HG03097 (cell line): ENCODE measurements at regions not wholly inside any gene's neighbourhood (a gene's known extent, or its start where the extent isn't known, plus 50 kb on each side); places are given as distances from the start of the nearest gene placed in this dataset.

Source experiments
- ATAC-seq: cut with Tn5 transposase; IDR thresholded peaks from one replicate; pipeline ENCODE4 v1.9.1; 2021; ENCODE audit not compliant: unreplicated experiment, low FRiP score

DNA sequence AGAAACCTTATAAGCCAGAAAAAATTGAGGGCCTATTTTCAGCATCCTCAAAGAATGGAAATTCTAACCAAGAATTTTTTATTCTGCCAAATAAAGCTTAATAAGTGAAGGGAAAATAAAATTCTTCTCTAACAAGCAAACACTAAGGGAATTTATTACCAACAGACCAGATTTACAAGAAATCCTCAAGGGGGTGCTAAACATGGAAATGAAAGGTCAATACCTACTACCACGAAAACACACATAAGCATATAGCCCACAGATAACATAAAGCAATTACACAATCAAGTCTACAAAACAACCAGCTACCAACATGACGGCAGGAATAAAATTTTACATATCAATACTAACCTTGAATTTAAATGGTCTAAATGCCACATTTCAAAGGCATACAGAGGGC lies 883.5 kb downstream of the SI start:
- no peak for ATAC-seq

DNA sequence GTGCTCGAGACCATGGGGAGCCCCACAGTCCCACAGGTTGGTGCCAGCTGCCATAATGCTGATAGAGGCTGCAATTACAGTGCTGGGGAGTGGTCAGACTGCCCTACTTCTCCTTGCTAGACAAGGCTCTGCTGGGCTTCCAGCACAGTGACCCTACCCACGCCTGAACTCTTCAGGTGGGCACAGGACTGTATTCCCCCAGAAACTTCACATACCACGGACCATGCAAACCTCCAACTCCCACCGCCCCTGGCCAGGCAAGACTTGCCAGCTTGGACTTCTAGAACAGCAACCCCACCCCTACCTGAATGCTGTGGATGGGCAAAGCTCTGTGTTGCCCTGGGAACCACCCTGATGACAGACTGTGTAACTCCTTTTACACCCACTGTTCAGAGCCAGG lies 885.3 kb downstream of the SI start:
- ATAC-seq, result no peak

DNA sequence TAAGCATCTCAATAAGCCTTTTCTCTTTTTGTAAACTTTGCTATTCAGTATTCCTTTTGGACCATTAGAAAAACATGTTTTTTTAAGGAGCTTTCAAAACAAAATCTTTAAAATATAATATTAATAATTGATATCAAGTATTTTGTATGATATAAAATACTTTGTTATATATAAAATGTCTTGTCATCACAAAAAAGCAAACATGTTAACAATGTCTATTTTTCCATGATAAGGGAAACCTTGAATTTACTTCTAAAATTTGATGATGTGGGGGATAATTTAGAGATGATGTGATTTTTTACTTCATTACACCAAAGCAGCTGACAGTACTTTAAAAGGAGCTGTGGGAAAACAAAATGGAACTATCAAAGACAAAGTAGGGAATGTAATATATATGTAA lies 887.7 kb downstream of the SI start:
- ATAC-seq, result no peak

DNA sequence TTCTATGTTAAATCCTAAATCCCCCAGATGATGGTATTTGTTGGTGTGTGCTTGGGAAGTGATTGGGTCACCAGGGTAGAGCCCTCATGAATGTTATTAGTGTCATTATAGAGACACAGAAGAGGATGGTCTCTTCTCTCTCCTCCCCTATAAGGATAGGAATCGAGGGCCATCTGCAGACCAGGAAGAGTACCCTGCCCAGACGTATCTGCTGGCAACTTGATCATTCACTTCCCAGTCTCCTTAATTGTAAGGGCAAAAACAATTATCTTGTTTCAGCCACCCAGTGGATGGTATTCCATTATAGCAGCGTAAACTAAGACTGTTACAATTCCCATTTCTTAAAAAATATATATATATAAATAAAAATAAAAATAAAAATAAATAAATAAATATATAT lies 892.2 kb downstream of the SI start:
- ATAC-seq, result no peak

DNA sequence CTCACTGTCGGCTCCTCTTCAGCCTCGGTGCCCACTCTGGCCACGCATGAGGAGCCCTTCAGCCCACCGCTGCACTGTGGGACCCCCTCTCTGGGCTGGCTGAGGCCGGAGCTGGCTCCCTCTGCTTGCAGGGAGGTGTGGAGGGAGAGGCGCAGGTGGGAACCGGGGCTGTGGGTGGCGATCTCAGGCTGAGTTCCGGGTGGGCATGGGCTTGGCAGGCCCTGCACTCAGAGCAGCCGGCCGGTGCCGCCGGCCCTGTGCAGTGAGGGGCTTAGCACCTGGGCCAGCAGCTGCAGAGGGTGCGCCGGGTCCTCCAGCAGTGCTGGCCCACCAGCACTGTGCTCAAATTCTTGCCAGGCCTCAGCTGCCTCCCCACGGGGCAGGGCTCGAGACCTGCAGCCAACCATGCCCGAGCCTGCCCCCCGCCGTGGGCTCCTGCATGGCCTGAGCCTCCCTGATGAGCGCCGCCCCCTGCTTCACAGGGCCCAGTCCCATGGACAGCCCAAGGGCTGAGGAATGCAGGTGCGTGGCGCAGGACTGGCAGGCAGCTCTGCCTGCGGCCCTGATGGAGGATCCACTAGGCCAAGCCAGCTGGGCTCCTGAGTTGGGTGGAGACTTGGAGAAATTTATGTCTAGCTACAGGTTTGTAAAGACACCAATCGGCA lies 899.1 kb downstream of the SI start:
- no peak for ATAC-seq

DNA sequence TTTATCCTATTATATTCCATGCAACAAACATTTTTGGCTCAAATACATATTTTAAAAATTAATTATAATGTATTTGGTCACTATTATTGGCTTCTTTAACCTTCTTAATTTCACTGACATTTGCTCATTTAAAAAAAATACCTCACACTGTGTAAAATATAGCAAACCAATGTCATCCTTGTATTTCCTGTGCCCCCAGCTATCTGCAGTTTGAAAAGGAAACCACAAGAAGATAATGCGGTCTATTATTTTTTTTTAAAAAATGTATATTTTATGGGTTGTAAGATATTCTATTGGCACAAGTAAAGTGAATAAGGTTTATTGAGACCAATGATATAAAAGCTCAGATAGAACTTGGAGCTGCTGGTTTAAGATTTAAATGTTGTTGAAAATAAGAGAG lies 904.2 kb downstream of the SI start:
- no peak for ATAC-seq

DNA sequence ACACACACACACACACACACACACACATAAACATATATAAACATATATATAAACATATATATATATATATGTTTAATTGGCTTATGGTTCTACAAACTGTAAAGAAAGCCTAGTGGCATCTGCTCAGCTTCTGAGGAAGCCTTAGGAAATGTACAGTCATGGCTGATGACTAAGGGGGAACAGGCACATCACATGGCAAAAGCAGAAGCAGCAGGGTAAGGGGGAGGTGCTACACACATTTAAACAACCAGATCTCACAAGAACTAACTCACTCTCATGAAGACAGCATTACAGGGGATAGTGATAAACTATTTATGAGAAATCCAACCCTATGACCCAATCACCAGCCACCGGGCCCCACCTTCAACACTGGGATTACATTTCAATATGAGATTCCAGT lies 922.9 kb downstream of the SI start:
- ATAC-seq, result no peak

DNA sequence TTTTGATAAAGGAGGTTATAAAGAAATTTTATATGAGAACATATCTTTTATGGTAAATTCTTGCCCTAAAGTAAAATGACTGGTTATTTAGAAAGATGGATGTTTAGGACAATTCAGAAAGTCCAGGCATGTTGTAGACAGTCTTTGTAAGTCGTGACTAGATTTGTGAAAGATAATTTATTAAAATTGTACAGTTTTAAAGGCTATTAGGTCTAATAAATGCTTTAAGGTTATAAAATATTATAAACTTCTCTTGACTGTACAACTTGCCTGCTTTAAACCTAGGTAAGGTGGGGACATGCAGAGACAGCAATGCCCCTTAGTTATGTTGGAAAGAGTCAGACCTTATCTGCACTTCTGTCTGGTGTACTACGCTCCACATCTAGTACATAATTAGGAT lies 933.5 kb downstream of the SI start:
- no peak for ATAC-seq

DNA sequence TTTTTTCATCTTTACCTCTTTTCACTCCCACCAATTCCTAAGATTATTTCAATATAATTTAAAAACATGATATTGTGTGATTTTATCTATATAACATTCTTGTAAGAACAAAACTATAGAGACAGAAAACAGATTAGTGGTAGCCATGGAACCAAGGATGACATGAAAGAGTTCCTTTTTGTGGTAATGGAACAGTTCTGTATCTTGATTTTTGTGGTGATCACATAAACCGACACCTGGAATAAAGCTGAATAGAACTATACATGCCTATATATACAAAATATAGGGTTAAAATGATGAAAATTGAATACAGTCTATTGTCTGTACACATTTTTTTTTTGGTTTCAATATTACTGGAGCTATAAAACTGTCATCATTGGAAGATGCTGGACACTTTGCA lies 945.4 kb downstream of the SI start:
- no peak for ATAC-seq

DNA sequence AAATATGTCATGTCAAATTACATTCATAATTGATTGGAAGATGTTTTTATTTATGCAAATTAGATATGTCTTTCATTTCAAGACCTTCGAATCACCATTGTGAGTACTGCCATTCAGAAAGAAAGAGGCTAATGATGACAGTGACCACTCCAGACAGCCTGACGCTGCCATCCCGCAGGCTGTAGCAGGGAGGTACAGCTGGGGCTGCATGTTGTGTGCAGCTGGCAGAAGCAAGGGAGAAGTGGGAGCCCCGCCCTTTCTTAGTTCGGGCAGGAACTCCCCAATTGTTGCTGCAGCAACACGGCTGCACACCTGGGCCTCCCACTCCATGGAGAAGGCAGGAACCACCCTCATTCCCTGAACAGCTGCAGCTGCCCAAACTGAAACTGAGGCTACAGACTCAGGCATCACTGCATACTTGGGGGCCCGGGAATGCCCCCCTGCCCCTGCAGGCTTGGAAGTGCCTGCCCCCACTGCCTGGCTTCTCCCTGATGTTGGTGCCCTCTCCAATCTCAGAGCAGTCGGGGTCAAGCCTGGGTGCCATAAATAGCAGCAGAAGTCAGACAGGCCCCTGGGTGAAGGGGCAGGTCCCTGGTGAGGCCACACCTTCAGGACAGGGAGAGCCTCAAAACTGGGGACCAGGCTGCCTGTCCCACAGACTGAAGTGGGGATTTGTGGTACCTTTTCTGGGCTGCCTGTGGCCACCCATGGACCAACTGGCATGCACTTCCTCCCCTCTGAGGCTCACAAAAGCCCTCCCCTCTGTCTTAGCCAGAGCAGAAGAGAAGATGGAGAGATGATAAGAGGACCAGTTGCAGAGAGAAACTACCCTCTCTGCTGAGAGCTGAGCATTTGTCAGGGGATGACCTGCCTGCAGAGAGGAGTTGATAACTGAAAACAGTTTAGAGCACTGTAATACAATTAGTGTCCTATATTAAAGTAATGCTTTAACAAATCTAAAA lies 964.6 kb downstream of the SI start:
- ATAC-seq, result no peak

DNA sequence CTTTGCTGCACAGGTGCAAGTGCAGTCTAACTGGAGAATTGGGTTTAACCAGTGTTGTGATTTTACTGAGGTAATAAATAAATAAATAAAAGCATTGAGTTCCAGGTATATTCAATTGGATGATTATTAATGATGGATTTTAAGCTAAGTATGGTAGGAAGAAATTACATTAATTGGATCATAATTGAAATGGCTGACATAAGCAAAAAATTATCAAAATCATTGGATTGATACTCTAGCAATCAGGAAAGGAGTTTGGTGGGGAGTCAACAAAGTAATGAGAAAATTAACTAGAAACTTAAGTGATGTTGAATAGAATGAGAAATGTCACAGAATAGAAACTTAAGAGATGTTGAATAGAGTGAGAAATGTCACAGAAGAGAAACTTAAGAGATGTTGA lies 981.9 kb downstream of the SI start:
- no peak for ATAC-seq

DNA sequence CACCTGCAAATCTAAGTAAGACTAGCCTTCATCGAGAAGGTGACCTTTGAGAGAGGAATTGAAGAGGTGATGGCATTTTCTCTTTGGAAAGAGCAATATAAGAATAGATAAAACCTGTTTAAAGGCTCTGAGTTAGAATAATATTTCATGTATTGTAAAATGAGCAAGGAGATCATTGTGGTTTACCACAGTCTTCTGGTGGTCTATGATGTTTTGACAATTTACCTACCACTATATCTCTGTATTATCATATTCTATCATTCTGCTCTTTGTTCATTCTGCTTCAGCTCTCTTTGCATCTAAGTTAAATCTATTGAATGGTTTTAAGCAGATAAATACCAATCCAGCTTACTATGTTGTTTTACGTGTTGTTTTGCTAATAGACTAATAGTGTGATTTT lies 982.3 kb downstream of the SI start:
- no peak for ATAC-seq

DNA sequence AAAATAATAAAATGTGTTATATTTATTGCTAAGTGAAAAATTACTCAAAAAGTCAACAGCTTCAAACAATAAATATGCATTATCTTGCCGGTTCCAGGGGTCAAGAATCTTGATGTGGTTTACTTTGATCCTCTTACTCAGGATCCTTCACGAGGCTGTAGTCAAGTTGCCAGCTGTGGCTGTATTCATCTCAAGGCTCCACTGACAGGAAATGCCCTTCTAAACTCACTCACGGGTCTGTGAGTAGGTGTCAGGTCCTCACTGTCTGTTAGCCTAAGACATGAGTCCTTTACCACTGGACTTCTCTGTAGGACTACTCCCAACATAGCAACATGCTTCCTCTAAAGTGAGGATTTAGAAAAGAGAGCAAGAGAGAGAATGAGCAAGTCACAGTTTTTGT lies 983.0 kb downstream of the SI start:
- no peak for ATAC-seq

DNA sequence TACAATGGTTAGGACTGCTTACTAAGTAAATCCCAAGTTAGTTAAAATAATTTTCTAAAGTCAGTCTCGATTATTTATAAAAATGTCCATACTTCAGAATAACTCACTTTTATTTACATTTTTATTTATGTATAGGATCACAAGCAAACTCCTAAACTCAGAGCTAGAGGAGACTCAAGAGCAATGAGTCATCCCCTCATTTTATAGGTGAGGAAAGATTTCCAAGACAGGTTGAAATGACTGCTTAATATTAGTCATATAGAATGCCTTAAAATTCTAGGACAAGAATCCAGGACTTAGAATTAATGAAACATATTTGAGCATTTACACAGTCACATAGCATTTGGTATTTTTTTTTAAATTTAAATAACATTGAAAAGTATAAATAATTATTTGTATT lies 983.8 kb downstream of the SI start:
- no peak for ATAC-seq

DNA sequence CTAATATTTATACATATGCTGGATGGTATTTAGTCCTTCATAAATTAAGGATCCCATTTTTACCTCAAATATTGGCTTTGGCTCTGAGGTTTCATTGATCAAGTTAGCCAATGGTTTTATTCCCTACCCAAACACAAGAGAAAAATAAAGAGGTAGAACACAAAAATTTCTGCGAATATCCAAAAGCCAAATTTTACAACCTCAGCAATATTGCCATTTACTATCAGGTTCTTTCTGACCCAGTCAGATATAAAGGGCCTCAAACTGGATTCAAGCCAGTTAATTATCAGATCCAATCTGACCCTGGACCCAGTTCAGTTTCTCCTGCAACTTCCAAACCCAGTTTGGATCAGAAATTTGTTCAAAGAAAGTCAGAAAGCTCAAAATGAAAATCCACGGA lies 998.1 kb downstream of the SI start:
- ATAC-seq, result no peak

DNA sequence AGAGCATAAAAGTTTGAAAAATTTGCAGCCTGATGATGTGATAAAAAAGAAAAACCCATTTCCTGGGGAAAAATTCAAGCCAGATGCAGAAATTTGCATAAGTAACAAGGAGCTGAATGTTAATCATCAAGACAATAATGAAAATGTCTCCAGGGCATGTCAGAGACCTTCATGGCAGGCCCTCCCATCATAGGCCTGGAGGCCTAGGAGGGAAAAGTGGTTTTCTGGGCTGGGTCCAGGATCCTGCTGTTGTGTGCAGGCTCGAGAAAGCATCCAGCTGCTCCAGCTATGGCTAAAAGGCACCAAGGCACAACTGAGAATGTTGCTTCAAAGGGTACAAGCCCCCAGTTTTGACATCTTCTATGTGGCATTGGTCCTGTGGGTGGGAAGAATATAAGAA lies 1014.0 kb downstream of the SI start:
- no peak for ATAC-seq

DNA sequence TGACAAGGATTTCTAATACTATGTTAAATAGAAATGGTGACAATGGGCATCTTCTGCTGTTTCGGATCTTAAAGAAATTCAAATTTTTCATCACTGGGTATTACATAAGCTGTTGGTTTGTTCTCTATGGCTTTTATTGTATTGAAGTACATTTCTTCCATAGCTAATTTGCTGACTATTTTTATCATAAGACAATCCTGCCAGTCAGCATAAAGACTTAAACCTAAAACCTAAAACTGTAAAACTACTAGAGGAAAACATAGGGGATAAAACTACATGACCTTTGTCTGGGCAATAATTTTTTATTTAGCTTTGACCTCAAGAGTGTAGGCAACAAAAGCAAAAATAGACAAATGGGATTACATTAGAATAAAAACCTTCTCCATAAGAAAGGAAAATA lies 1017.4 kb downstream of the SI start:
- no peak for ATAC-seq

DNA sequence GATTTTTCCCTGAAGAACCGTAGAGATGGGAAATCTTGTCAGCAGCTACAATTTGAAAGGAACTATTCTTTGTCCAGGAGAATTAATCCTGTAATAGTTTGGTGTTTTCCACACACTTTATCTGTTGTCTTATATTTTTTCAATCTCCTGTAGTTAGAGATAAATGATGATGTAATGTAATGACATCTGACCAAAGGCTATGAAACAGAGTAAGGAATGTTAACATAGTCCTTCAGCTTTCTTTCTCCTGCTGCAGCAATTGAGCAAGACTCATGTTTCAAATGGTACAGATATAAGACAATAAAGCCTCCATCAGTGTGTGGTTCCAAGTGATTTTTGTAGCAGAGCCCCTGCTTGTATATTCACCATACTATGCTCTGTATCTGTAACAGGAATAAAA lies 1028.4 kb downstream of the SI start:
- no peak for ATAC-seq

DNA sequence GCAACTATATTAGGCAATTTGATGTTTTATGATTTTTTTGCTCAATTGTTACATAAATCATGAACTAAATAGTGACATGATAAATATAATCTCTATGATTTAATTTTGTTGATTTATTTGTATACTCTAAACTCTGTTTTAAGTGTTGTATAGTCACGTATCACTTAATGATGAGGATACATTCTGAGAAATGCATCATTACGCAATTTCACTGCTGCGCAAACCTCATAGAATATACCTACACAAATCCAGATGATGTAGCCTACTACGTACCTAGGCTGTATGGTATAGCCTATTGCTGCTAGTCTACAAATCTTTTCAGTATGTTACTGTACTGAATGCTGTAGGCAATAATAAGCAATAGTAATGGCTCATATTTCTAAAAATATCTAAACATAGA lies 1029.8 kb downstream of the SI start:
- ATAC-seq, result no peak

DNA sequence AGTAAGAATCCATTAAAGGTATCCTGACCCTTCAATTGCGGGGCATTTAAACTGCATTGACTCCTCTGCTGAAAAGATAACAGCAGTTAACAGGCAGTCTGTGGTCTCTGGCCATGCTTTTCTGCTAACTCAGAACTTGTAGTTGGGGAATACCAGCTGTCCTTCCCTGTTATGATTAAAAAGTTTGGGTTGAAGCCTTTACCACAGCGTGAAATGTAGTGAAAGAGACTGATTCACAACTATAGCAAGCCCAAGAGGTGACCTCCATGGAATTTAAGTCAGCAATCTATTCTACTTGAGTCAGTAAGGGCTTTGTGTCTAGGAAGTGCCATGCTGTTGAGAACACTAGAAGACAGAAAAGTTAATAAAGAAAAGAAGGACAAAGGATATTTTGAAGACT lies 1037.3 kb downstream of the SI start:
- ATAC-seq, result no peak

DNA sequence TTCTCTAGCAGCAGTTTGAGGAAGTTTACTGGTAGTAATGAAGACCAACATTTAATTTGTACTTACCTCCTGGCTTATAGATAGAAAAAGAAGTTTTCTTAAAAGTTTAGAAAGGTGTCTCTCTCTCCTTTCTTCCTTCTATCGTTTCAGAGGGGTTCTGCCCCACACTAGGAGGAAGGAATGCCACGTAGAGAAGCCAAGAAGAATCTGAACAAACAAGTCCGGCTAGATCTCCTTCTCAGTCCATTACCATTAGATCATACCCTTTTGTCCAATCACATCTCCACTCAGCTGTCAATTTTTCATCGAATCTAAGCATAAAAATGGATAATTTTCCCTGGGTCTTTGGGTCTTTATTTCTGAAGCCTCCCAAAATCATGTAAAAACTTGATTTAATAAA lies 1048.1 kb downstream of the SI start:
- no peak for ATAC-seq

DNA sequence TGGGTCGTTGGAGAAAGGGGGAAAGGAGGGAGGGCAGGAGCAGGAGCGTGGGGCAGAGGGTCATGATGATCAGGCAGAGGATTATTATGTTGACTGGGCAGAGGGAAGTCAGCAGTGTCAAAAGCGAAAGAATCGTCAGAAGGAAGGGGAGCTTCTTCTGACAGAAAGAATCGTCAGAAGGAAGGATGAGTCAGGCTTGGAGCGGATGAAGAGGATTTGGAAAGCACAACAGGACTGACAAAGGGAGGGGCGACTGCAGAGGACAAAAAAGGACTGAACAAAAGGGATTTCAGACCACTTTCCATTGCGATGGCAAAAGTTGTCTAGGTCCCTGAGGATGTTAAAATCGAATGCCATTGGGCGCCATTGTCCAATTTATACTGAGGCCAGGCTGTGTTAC lies 1053.5 kb downstream of the SI start:
- no peak for ATAC-seq
